ENCODE measurements at regions not wholly inside any gene's neighbourhood (a gene's known extent, or its start where the extent isn't known, plus 50 kb on each side); places are given as distances from the start of the nearest gene placed in this dataset.

DNA sequence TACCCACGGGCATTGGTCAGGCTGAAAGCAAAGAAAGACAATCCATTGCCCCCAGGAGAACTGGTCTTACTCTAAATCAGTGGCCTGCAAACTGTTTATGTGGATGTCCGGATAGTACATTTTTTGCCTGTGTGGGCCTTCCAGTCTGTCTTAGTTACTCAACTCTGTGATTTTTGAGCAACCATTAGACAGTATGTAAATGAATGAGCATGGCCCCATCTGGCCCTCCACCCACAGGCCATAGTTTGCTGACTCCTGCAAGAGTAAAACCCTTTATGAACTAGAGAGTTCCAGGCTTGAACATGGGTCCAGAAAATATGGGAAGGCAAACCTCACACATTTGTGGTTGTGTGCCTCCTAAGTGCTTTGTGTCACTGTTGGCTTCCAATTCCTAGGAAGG lies 55.7 kb upstream of the CYP1B1 start (continued):
- no peak for TF ChIP-seq PPARA (CRISPR knock-in tag; IDR thresholded peaks at IDR 0.05; ENCODE audit: borderline replicate concordance)
- TF ChIP-seq ZNF70 (CRISPR knock-in tag; IDR thresholded peaks at IDR 0.05): no peak
- TF ChIP-seq ZFP30 (CRISPR knock-in tag; IDR thresholded peaks at IDR 0.05): no peak
- TF ChIP-seq OSR1 (CRISPR knock-in tag; IDR thresholded peaks at IDR 0.05): no peak
- no peak for TF ChIP-seq ESRRG (CRISPR knock-in tag; IDR thresholded peaks at IDR 0.05)
- TF ChIP-seq ZC3H10 (CRISPR knock-in tag; IDR thresholded peaks at IDR 0.05): no peak
- no peak for TF ChIP-seq ISL1 (CRISPR knock-in tag; IDR thresholded peaks at IDR 0.05)
- TF ChIP-seq ARNTL (CRISPR knock-in tag; IDR thresholded peaks at IDR 0.05; ENCODE audit: borderline replicate concordance, low read depth): no peak
- no peak for TF ChIP-seq GLIS3 (CRISPR knock-in tag; IDR thresholded peaks at IDR 0.05)

DNA sequence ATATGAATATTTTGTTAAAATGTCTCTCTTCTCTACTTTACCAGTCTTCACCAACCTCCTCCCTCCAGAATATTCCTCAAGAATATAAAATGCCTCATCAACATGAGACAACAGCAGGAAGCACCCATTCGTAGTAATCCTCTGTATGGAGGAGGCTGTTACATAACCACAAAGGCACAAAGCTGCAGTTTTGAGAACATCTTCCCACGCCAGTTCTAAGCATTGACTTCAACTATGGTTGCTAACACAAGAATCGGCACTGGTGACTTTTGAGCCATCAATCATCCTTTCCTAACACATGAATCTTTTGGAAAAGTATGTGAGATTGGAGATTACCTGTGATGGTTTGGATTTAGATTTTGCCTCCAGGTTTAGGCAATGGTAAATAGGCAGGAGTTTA lies 54.9 kb upstream of the CYP1B1 start:
- TF ChIP-seq PPARA (CRISPR knock-in tag; IDR thresholded peaks at IDR 0.05; ENCODE audit: borderline replicate concordance) (no peak), CSDC2 (CRISPR knock-in tag; IDR thresholded peaks at IDR 0.05) (no peak), ZFP30 (CRISPR knock-in tag; IDR thresholded peaks at IDR 0.05) (no peak), ISL1 (CRISPR knock-in tag; IDR thresholded peaks at IDR 0.05) (no peak), RARB (CRISPR knock-in tag; IDR thresholded peaks at IDR 0.05) (no peak), TOX (CRISPR knock-in tag; IDR thresholded peaks at IDR 0.05; ENCODE audit: borderline replicate concordance) (no peak), ESRRG (CRISPR knock-in tag; IDR thresholded peaks at IDR 0.05) (no peak), OSR1 (CRISPR knock-in tag; IDR thresholded peaks at IDR 0.05) (no peak), ARNTL (CRISPR knock-in tag; IDR thresholded peaks at IDR 0.05; ENCODE audit: borderline replicate concordance, low read depth) (no peak), ZNF565 (CRISPR knock-in tag; conservative IDR thresholded peaks at IDR 0.05; ENCODE audit: low read depth) (no peak), ZFP3 (CRISPR knock-in tag; IDR thresholded peaks at IDR 0.05) (no peak), ZC3H10 (CRISPR knock-in tag; IDR thresholded peaks at IDR 0.05) (no peak), ZNF8 (CRISPR knock-in tag; IDR thresholded peaks at IDR 0.05) (no peak), SNAI2 (CRISPR knock-in tag; IDR thresholded peaks at IDR 0.05) (no peak), BACH2 (CRISPR knock-in tag; IDR thresholded peaks at IDR 0.05; ENCODE audit: borderline replicate concordance) (no peak), GLIS3 (CRISPR knock-in tag; IDR thresholded peaks at IDR 0.05) (no peak)
- TF ChIP-seq, protein P1, sequence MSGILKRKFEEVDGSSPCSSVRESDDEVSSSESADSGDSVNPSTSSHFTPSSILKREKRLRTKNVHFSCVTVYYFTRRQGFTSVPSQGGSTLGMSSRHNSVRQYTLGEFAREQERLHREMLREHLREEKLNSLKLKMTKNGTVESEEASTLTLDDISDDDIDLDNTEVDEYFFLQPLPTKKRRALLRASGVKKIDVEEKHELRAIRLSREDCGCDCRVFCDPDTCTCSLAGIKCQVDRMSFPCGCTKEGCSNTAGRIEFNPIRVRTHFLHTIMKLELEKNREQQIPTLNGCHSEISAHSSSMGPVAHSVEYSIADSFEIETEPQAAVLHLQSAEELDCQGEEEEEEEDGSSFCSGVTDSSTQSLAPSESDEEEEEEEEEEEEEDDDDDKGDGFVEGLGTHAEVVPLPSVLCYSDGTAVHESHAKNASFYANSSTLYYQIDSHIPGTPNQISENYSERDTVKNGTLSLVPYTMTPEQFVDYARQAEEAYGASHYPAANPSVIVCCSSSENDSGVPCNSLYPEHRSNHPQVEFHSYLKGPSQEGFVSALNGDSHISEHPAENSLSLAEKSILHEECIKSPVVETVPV (CRISPR knock-in tag; IDR thresholded peaks at IDR 0.05): no peak
- TF ChIP-seq, protein P2, sequence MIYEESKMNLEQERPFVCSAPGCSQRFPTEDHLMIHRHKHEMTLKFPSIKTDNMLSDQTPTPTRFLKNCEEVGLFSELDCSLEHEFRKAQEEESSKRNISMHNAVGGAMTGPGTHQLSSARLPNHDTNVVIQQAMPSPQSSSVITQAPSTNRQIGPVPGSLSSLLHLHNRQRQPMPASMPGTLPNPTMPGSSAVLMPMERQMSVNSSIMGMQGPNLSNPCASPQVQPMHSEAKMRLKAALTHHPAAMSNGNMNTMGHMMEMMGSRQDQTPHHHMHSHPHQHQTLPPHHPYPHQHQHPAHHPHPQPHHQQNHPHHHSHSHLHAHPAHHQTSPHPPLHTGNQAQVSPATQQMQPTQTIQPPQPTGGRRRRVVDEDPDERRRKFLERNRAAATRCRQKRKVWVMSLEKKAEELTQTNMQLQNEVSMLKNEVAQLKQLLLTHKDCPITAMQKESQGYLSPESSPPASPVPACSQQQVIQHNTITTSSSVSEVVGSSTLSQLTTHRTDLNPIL (CRISPR knock-in tag; IDR thresholded peaks at IDR 0.05; ENCODE audit: low read depth): no peak
- TF ChIP-seq, protein P3, sequence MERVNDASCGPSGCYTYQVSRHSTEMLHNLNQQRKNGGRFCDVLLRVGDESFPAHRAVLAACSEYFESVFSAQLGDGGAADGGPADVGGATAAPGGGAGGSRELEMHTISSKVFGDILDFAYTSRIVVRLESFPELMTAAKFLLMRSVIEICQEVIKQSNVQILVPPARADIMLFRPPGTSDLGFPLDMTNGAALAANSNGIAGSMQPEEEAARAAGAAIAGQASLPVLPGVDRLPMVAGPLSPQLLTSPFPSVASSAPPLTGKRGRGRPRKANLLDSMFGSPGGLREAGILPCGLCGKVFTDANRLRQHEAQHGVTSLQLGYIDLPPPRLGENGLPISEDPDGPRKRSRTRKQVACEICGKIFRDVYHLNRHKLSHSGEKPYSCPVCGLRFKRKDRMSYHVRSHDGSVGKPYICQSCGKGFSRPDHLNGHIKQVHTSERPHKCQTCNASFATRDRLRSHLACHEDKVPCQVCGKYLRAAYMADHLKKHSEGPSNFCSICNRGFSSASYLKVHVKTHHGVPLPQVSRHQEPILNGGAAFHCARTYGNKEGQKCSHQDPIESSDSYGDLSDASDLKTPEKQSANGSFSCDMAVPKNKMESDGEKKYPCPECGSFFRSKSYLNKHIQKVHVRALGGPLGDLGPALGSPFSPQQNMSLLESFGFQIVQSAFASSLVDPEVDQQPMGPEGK (CRISPR knock-in tag; IDR thresholded peaks at IDR 0.05; ENCODE audit: borderline replicate concordance): no peak
- TF ChIP-seq, protein P4, sequence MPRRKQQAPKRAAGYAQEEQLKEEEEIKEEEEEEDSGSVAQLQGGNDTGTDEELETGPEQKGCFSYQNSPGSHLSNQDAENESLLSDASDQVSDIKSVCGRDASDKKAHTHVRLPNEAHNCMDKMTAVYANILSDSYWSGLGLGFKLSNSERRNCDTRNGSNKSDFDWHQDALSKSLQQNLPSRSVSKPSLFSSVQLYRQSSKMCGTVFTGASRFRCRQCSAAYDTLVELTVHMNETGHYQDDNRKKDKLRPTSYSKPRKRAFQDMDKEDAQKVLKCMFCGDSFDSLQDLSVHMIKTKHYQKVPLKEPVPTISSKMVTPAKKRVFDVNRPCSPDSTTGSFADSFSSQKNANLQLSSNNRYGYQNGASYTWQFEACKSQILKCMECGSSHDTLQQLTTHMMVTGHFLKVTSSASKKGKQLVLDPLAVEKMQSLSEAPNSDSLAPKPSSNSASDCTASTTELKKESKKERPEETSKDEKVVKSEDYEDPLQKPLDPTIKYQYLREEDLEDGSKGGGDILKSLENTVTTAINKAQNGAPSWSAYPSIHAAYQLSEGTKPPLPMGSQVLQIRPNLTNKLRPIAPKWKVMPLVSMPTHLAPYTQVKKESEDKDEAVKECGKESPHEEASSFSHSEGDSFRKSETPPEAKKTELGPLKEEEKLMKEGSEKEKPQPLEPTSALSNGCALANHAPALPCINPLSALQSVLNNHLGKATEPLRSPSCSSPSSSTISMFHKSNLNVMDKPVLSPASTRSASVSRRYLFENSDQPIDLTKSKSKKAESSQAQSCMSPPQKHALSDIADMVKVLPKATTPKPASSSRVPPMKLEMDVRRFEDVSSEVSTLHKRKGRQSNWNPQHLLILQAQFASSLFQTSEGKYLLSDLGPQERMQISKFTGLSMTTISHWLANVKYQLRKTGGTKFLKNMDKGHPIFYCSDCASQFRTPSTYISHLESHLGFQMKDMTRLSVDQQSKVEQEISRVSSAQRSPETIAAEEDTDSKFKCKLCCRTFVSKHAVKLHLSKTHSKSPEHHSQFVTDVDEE (CRISPR knock-in tag; IDR thresholded peaks at IDR 0.05): no peak
- ATAC-seq: no peak

DNA sequence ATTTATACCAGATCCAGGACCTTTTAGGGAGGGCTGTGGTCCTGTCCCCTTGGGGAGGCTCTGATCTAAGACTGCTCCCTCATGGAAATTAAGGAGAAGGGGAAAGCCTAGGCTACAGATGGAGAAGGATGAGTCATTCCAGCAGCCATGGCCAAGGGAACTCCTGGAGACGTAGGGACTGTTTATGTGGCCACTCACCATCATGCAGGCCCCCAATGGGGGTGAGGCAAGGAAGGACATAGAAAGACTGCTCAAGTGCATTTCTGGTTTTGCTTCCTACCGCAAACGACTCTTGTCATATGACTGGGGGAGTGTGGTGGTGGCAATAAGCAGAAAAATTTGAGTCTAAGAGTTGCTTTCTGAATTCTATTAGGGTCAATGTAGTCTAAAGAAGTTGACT lies 54.0 kb upstream of the CYP1B1 start:
- TF ChIP-seq, protein P2 (CRISPR knock-in tag; IDR thresholded peaks at IDR 0.05; ENCODE audit: low read depth): no peak
- no peak for TF ChIP-seq ZFP3 (CRISPR knock-in tag; IDR thresholded peaks at IDR 0.05)
- ATAC-seq: no peak

All from SK-N-SH treated with all-trans-retinoic acid at 6 μM for 48 hours (cell line).